Endodermal cell (in vitro differentiated cells): ENCODE measurements at regions not wholly inside any gene's neighbourhood (a gene's known extent, or its start where the extent isn't known, plus 50 kb on each side); places are given as distances from the start of the nearest gene placed in this dataset.

Experiments used
- DNase-seq: peaks from one replicate; pipeline ENCODE4 v3.0.0-alpha.2; 2017
- H3K27ac ChIP-seq: 2 replicates; pipeline ENCODE4 v1.5.1; 2013; ENCODE audit warnings: mild to moderate bottlenecking, low read depth, low read length, moderate library complexity
- H3K27me3 ChIP-seq: 2 replicates; pipeline ENCODE4 v1.6.1; 2013; ENCODE audit warnings: mild to moderate bottlenecking, low read length, moderate library complexity; ENCODE audit not compliant: insufficient read depth, control insufficient read depth, poor library complexity, severe bottlenecking
- H3K36me3 ChIP-seq: 2 replicates; pipeline ENCODE4 v1.7.0; 2013; ENCODE audit warnings: mild to moderate bottlenecking, low read length, moderate library complexity; ENCODE audit not compliant: control insufficient read depth, insufficient read depth
- H3K4me1 ChIP-seq: one replicate; pipeline ENCODE4 v1.7.0; 2013; ENCODE audit warnings: low read length; ENCODE audit not compliant: control insufficient read depth, insufficient read depth
- H3K4me3 ChIP-seq: 2 replicates; pipeline ENCODE4 v1.5.1; 2013; ENCODE audit warnings: mild to moderate bottlenecking, low read length, moderate library complexity
- H3K9ac ChIP-seq: 2 replicates; pipeline ENCODE4 v1.6.1; 2013; ENCODE audit warnings: mild to moderate bottlenecking, low read length, moderate library complexity; ENCODE audit not compliant: poor library complexity, severe bottlenecking; ENCODE audit errors: extremely low read depth
- H3K9me3 ChIP-seq: 2 replicates; pipeline ENCODE4 v1.6.1; 2013; ENCODE audit warnings: mild to moderate bottlenecking, low read length, moderate library complexity; ENCODE audit not compliant: control insufficient read depth
- H3K27ac Mint-ChIP-seq: 2 replicates; pipeline ENCODE4 v1.8.0; 2020; ENCODE audit warnings: mixed read lengths
- H3K27me3 Mint-ChIP-seq: 2 replicates; pipeline ENCODE4 v1.8.0; 2021; ENCODE audit warnings: mild to moderate bottlenecking, mixed read lengths; ENCODE audit not compliant: insufficient read depth
- H3K36me3 Mint-ChIP-seq: 2 replicates; pipeline ENCODE4 v1.8.0; 2020; ENCODE audit warnings: low read depth, mixed read lengths
- H3K4me1 Mint-ChIP-seq: 2 replicates; pipeline ENCODE4 v1.8.0; 2020; ENCODE audit warnings: mixed read lengths
- H3K4me3 Mint-ChIP-seq: 2 replicates; pipeline ENCODE4 v1.8.0; 2020; ENCODE audit warnings: mild to moderate bottlenecking, moderate library complexity, mixed read lengths
- H3K9me3 Mint-ChIP-seq: 2 replicates; pipeline ENCODE4 v1.8.0; 2020; ENCODE audit warnings: mild to moderate bottlenecking, mixed read lengths
- CTCF ChIP-seq: fragments of 200-600 bp; sonication (generic); conservative IDR thresholded peaks from 2 replicates; pipeline ENCODE4 v1.5.0; 2021; ENCODE audit warnings: antibody characterized with exemption, mild to moderate bottlenecking
- WGBS, 2 experiments: methylation state at CpG; one replicate each; pipeline versions ENCODE4 v1.1.5 to v1.1.7; 2013; ENCODE audit warnings: missing lambda C conversion rate in 2 of 2, mixed read lengths in 1 of 2; ENCODE audit not compliant: insufficient coverage in 1 of 2, insufficient read length in 1 of 2; 5-methylcytosine and 5-hydroxymethylcytosine counted together

- no peak for TF ChIP-seq CTCF
- WGBS, 2 experiments, result 100% methylated on average over 1 of the region's 1 CpG; no CpG with 5 or more reads in 1 of the 2 experiments
- Histone ChIP-seq H3K27me3 (no peaks in the 10 kb centered on the region), H3K27ac (no peak overlapping the region), H3K9ac (no peak overlapping the region), H3K4me1 (peaks cover 3% of the 10 kb centered on the region), H3K36me3 (no peaks in the 10 kb centered on the region), H3K9me3 (no peaks in the 10 kb centered on the region), H3K4me3 (no peak overlapping the region)
- no peak for DNase-seq
- no peaks in the 10 kb centered on the region for H3K9me3 Mint-ChIP-seq
- H3K4me3 Mint-ChIP-seq, result no peak overlapping the region
- H3K4me1 Mint-ChIP-seq, result peaks cover 11% of the 10 kb centered on the region
- H3K36me3 Mint-ChIP-seq, result no peaks in the 10 kb centered on the region
- H3K27me3 Mint-ChIP-seq, result no peaks in the 10 kb centered on the region
- no peak overlapping the region for H3K27ac Mint-ChIP-seq
These were observed 55.5 kb upstream of the SLC8A1 start for GRCh38 chr2:40507432-40507831.

- TF ChIP-seq CTCF, result no peak
These were observed 58.4 kb upstream of the SLC8A1 start for GRCh38 chr2:40510304-40510703.

GRCh38 chr2:40511661-40512213 is 59.8 kb upstream of the SLC8A1 start:
- no peaks in the 10 kb centered on the region for H3K27me3 ChIP-seq
- WGBS, 2 experiments, result 78 to 85% methylated on average over 8 to 9 of the region's 9 CpGs
- H3K4me1 ChIP-seq, result peaks cover 3% of the 10 kb centered on the region
- H3K4me3 ChIP-seq, result no peak overlapping the region
- no peak overlapping the region for H3K27ac ChIP-seq
- Mint-ChIP-seq H3K36me3 (no peaks in the 10 kb centered on the region), H3K27ac (no peak overlapping the region), H3K9me3 (no peaks in the 10 kb centered on the region), H3K4me3 (no peak overlapping the region), H3K4me1 (peaks cover 11% of the 10 kb centered on the region), H3K27me3 (no peaks in the 10 kb centered on the region)
- H3K9ac ChIP-seq, result no peak overlapping the region
- no peaks in the 10 kb centered on the region for H3K9me3 ChIP-seq
- H3K36me3 ChIP-seq, result no peaks in the 10 kb centered on the region
- peak; percentile 44 for DNase-seq
- TF ChIP-seq CTCF, result no peak

More at GRCh38 chr2:40510304-40510703, 58.4 kb upstream of the SLC8A1 start:
- Histone ChIP-seq H3K9me3 (no peaks in the 10 kb centered on the region), H3K4me1 (peaks cover 3% of the 10 kb centered on the region), H3K9ac (no peak overlapping the region), H3K36me3 (no peaks in the 10 kb centered on the region), H3K27me3 (no peaks in the 10 kb centered on the region), H3K27ac (no peak overlapping the region), H3K4me3 (no peak overlapping the region)
- H3K4me1 Mint-ChIP-seq, result peaks cover 11% of the 10 kb centered on the region
- no peak for DNase-seq
- no peaks in the 10 kb centered on the region for H3K9me3 Mint-ChIP-seq
- H3K27me3 Mint-ChIP-seq, result no peaks in the 10 kb centered on the region
- no peak overlapping the region for H3K4me3 Mint-ChIP-seq
- H3K27ac Mint-ChIP-seq, result no peak overlapping the region
- WGBS, 2 experiments, result 90% methylated on average over 3 of the region's 3 CpGs; no CpG with 5 or more reads in 1 of the 2 experiments
- no peaks in the 10 kb centered on the region for H3K36me3 Mint-ChIP-seq
